Dermis blood vessel endothelial cell (primary cell): ENCODE measurements at regions not wholly inside any gene's neighbourhood (a gene's known extent, or its start where the extent isn't known, plus 50 kb on each side); places are given as distances from the start of the nearest gene placed in this dataset.

Experiments
- DNase-seq: peaks from one replicate; pipeline ENCODE4 v3.0.0; 2010

- DNase-seq: no peak
Observed at GRCh38 chr11:31997955-31998354, 92.9 kb upstream of the RCN1 start.

GRCh38 chr11:31996159-31996881, 94.6 kb upstream of the RCN1 start:
- no peak for DNase-seq

- DNase-seq: peak; percentile 11
Observed at GRCh38 chr11:31995525-31996094, 95.3 kb upstream of the RCN1 start.

- DNase-seq: no peak
Observed at GRCh38 chr11:31995032-31995431, 95.8 kb upstream of the RCN1 start.

GRCh38 chr11:31987118-31988005, 103.5 kb upstream of the RCN1 start:
- no peak for DNase-seq

GRCh38 chr11:31986201-31986889, 104.5 kb upstream of the RCN1 start:
- DNase-seq: no peak

- no peak for DNase-seq
Observed at GRCh38 chr11:31981457-31981856, 109.4 kb upstream of the RCN1 start.

GRCh38 chr11:31977343-31977742, 113.5 kb upstream of the RCN1 start:
- no peak for DNase-seq

- DNase-seq: no peak
Observed at GRCh38 chr11:31974366-31975136, 116.3 kb upstream of the RCN1 start.

- no peak for DNase-seq
Observed at GRCh38 chr11:31973172-31973571, 117.7 kb upstream of the RCN1 start.

- no peak for DNase-seq
Observed at GRCh38 chr11:31972623-31973022, 118.3 kb upstream of the RCN1 start.

- no peak for DNase-seq
Observed at GRCh38 chr11:31969359-31969702, 121.5 kb upstream of the RCN1 start.

- DNase-seq: no peak
Observed at GRCh38 chr11:31968461-31969358, 122.2 kb upstream of the RCN1 start.

- DNase-seq: no peak
Observed at GRCh38 chr11:31967404-31968130, 123.3 kb upstream of the RCN1 start.

GRCh38 chr11:31966846-31967245, 124.0 kb upstream of the RCN1 start:
- no peak for DNase-seq

GRCh38 chr11:31964181-31964580, 126.7 kb upstream of the RCN1 start:
- no peak for DNase-seq

GRCh38 chr11:31960126-31960525, 130.7 kb upstream of the RCN1 start:
- DNase-seq: no peak

- DNase-seq: no peak
Observed at GRCh38 chr11:31959716-31960115, 131.2 kb upstream of the RCN1 start.

GRCh38 chr11:31958076-31958735, 132.7 kb upstream of the RCN1 start:
- DNase-seq: peak; percentile 72

GRCh38 chr11:31957674-31958073, 133.2 kb upstream of the RCN1 start:
- DNase-seq: no peak
